C4-2B (cell line): ENCODE measurements at regions not wholly inside any gene's neighbourhood (a gene's known extent, or its start where the extent isn't known, plus 50 kb on each side); places are given as distances from the start of the nearest gene placed in this dataset.

ENCODE experiments used
- CTCF ChIP-seq: fragments of 450-650 bp; conservative IDR thresholded peaks from 2 replicates; pipeline ENCODE4 v1.5.1; 2017; ENCODE audit warnings: mild to moderate bottlenecking
- ZFX ChIP-seq: fragments of 450-650 bp; IDR thresholded peaks from 2 replicates; pipeline ENCODE4 v1.6.1; 2017

- TF ChIP-seq CTCF (no peak), ZFX (no peak)
Measured at GRCh38 chr22:48974443-48975315, 853.0 kb downstream of the BRD1 start.
